Prostate gland (tissue), 2 donors: ENCODE measurements at regions not wholly inside any gene's neighbourhood (a gene's known extent, or its start where the extent isn't known, plus 50 kb on each side); places are given as distances from the start of the nearest gene placed in this dataset.

ENCODE experiments used
- POLR2A ChIP-seq: fragments of 450-650 bp; IDR thresholded peaks from one replicate; pipeline ENCODE4 v1.6.1; 2016; ENCODE audit warnings: antibody characterized with exemption, mild to moderate bottlenecking
- POLR2AphosphoS5 ChIP-seq: sonication (generic); formaldehyde crosslinking; IDR thresholded peaks from one replicate; pipeline ENCODE4 v1.6.1; 2017; ENCODE audit warnings: antibody characterized with exemption
- TF ChIP-seq, protein P1 (sequence below), 4 experiments: fragments of 200-600 bp in 2 of 4; fragments of 450-650 bp in 2 of 4; sonication (generic) in 2 of 4; IDR thresholded peaks; 1 replicate in 3 of 4; 2 replicates in 1 of 4; pipeline ENCODE4 v1.5.1; 2016 to 2019; ENCODE audit warnings: antibody characterized with exemption in 4 of 4, mild to moderate bottlenecking in 2 of 4, moderate library complexity in 2 of 4

DNA sequence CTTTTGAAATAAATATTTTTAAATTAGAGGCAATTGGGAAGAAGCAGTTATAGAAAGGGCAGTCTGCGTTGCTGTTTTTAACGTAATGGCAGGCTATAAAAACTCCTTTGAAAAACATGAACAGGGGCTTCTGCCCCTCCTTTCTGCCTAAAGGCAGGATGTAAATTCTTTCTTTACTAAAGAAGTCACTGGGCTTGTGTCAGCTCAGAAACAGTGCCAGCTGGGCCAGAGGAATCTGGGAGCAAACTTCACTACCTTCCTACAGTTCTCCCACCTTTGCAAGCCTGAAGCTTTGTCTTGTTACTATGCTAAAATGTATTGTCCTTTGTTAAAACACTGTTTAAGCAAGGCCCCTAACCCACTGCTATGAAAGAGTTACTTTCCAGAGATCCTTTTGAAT is 1664.8 kb downstream of the RPA4 start:
- TF ChIP-seq, protein P1, sequence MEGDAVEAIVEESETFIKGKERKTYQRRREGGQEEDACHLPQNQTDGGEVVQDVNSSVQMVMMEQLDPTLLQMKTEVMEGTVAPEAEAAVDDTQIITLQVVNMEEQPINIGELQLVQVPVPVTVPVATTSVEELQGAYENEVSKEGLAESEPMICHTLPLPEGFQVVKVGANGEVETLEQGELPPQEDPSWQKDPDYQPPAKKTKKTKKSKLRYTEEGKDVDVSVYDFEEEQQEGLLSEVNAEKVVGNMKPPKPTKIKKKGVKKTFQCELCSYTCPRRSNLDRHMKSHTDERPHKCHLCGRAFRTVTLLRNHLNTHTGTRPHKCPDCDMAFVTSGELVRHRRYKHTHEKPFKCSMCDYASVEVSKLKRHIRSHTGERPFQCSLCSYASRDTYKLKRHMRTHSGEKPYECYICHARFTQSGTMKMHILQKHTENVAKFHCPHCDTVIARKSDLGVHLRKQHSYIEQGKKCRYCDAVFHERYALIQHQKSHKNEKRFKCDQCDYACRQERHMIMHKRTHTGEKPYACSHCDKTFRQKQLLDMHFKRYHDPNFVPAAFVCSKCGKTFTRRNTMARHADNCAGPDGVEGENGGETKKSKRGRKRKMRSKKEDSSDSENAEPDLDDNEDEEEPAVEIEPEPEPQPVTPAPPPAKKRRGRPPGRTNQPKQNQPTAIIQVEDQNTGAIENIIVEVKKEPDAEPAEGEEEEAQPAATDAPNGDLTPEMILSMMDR (IDR thresholded peaks at IDR 0.05), result no peak
- TF ChIP-seq POLR2A (no peak), POLR2AphosphoS5 (no peak)
